SK-N-SH treated with all-trans-retinoic acid at 6 μM for 48 hours (cell line): ENCODE measurements at regions not wholly inside any gene's neighbourhood (a gene's known extent, or its start where the extent isn't known, plus 50 kb on each side); places are given as distances from the start of the nearest gene placed in this dataset.

Experiments
- ATAC-seq: fragments of 200-7000 bp; cut with Tn5 transposase; 3 replicates; pipeline ENCODE4 v1.9.1; 2020; ENCODE audit warnings: mild to moderate bottlenecking, moderate library complexity
- BACH2 ChIP-seq: fragments of 250-450 bp; sonication (Bioruptor Pico); IDR thresholded peaks from 2 replicates; pipeline ENCODE4 v1.9.0; 2021; ENCODE audit warnings: mild to moderate bottlenecking, borderline replicate concordance
- CREB5 ChIP-seq: fragments of 250-450 bp; sonication (Bioruptor Pico); IDR thresholded peaks from 2 replicates; pipeline ENCODE4 v1.5.1; 2020; ENCODE audit warnings: low read depth, mild to moderate bottlenecking, moderate library complexity
- CSRNP3 ChIP-seq: fragments of 250-450 bp; sonication (Bioruptor Pico); IDR thresholded peaks from 2 replicates; pipeline ENCODE4 v1.5.1; 2021; ENCODE audit warnings: mild to moderate bottlenecking, moderate library complexity
- GLIS3 ChIP-seq: fragments of 250-450 bp; sonication (Bioruptor Pico); IDR thresholded peaks from 2 replicates; pipeline ENCODE4 v1.5.0; 2020; ENCODE audit warnings: mild to moderate bottlenecking, moderate library complexity
- ISL1 ChIP-seq: fragments of 250-450 bp; sonication (Bioruptor Pico); IDR thresholded peaks from 2 replicates; pipeline ENCODE4 v2.1.2; 2022; ENCODE audit warnings: mild to moderate bottlenecking, moderate library complexity
- OSR1 ChIP-seq: fragments of 250-450 bp; sonication (Bioruptor Pico); IDR thresholded peaks from 2 replicates; pipeline ENCODE4 v1.8.0; 2022; ENCODE audit warnings: moderate library complexity, mild to moderate bottlenecking, inconsistent platforms
- POU6F1 ChIP-seq: fragments of 250-450 bp; sonication (Bioruptor Pico); IDR thresholded peaks from 2 replicates; pipeline ENCODE4 v1.8.0; 2021; ENCODE audit warnings: low read depth, mild to moderate bottlenecking, moderate library complexity, borderline replicate concordance
- RARB ChIP-seq: fragments of 250-450 bp; sonication (Bioruptor Pico); IDR thresholded peaks from 2 replicates; pipeline ENCODE4 v1.8.0; 2021; ENCODE audit warnings: mild to moderate bottlenecking, moderate library complexity
- SNAI2 ChIP-seq: fragments of 250-450 bp; sonication (Bioruptor Pico); IDR thresholded peaks from 2 replicates; pipeline ENCODE4 v1.5.0; 2020; ENCODE audit warnings: mild to moderate bottlenecking, moderate library complexity
- TSHZ2 ChIP-seq: fragments of 250-450 bp; sonication (Bioruptor Pico); IDR thresholded peaks from 2 replicates; pipeline ENCODE4 v1.5.0; 2020; ENCODE audit warnings: mild to moderate bottlenecking, moderate library complexity
- ZC3H10 ChIP-seq: fragments of 250-450 bp; sonication (Bioruptor Pico); IDR thresholded peaks from 2 replicates; pipeline ENCODE4 v1.5.1; 2021; ENCODE audit warnings: mild to moderate bottlenecking, moderate library complexity
- ZFP3 ChIP-seq: fragments of 250-450 bp; sonication (Bioruptor Pico); IDR thresholded peaks from 2 replicates; pipeline ENCODE4 v1.5.0; 2020; ENCODE audit warnings: mild to moderate bottlenecking, moderate library complexity
- ZFP30 ChIP-seq: fragments of 450-650 bp; formaldehyde crosslinking; IDR thresholded peaks from 2 replicates; pipeline ENCODE4 v1.5.0; 2022; ENCODE audit warnings: mild to moderate bottlenecking, moderate library complexity
- ZNF8 ChIP-seq: fragments of 450-650 bp; formaldehyde crosslinking; IDR thresholded peaks from 2 replicates; pipeline ENCODE4 v1.5.0; 2020; ENCODE audit warnings: mild to moderate bottlenecking, moderate library complexity

- no peak for ATAC-seq
Measured at GRCh38 chr13:77377016-77377415, 50.1 kb upstream of the MYCBP2 start.

More at GRCh38 chr13:77377016-77377415, 50.1 kb upstream of the MYCBP2 start:
- TF ChIP-seq ZFP3 (CRISPR knock-in tag) = no peak
- TF ChIP-seq RARB = no peak
- TF ChIP-seq TSHZ2 = no peak
- TF ChIP-seq ISL1 (CRISPR knock-in tag) = no peak
- no peak for TF ChIP-seq CSRNP3 (CRISPR knock-in tag)
- TF ChIP-seq ZNF8 (CRISPR knock-in tag) = no peak
- TF ChIP-seq POU6F1 (CRISPR knock-in tag) = no peak
- TF ChIP-seq ZFP30 (CRISPR knock-in tag) = no peak
- no peak for TF ChIP-seq SNAI2 (CRISPR knock-in tag)
- TF ChIP-seq GLIS3 = no peak
- TF ChIP-seq CREB5 (CRISPR knock-in tag) = no peak
- TF ChIP-seq ZC3H10 (CRISPR knock-in tag) = no peak
- TF ChIP-seq BACH2 (CRISPR knock-in tag) = no peak
- no peak for TF ChIP-seq OSR1 (CRISPR knock-in tag)
- TF ChIP-seq, all 23 proteins: peak for 0
